ENCODE measurements at regions not wholly inside any gene's neighbourhood (a gene's known extent, or its start where the extent isn't known, plus 50 kb on each side); places are given as distances from the start of the nearest gene placed in this dataset.

DNA sequence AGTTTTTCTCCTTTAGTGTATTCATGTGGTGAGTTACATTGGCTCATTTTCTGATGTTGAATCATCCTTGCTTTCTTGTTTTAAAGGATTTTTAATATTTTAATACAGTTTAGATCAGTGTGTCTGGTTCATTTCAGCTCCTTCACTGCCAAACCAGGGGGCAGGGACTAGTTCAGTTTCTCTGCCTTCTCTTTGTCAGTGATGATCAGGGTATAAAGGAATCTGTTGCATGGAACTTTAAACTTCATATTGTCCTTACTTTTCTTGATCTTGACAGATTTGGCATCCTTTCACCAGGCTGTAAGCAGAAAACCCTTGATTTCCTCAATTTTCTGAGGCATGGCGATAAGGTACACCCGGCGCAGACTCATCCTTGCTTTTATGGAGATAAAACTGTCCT lies 149.4 kb downstream of the KDR start:
- H3T11ph ChIP-seq (ENCODE audit: low read length) = no peak overlapping the region
- H3K4me3 Mint-ChIP-seq = no peak overlapping the region
- no peak overlapping the region for H2BK120ac ChIP-seq (ENCODE audit: low read depth, low read length, poor library complexity, severe bottlenecking)
- no peak overlapping the region for H3K14ac ChIP-seq (ENCODE audit: insufficient read depth, low read length)
- peaks cover 3% of the 10 kb centered on the region; the same call in 1 of the 2 replicates for H3K4me1 ChIP-seq (ENCODE audit: insufficient read depth, low read length)
- no peak overlapping the region for H3K4ac ChIP-seq (ENCODE audit: low read depth, low read length)
- no peak overlapping the region for H2BK20ac ChIP-seq (ENCODE audit: low read depth, low read length, poor library complexity, severe bottlenecking)
- no peak overlapping the region for H2AFZ ChIP-seq (ENCODE audit: low read length)
- no CpG with 5 or more reads among the region's 3 CpGs for WGBS (ENCODE audit: extremely low coverage, insufficient read length, low lambda C conversion rate)
- no peaks in the 10 kb centered on the region for H3K79me2 ChIP-seq (ENCODE audit: insufficient read depth, low read length)
- H2BK15ac ChIP-seq (ENCODE audit: low read depth, low read length) = no peak overlapping the region
- H2BK5ac ChIP-seq (ENCODE audit: insufficient read length, low read length) = no peak overlapping the region
- no peak for DNase-seq
- peaks cover 8 to 12% of the 10 kb centered on the region in 2 experiments for H3K4me1 Mint-ChIP-seq
- no peak overlapping the region for H3K56ac ChIP-seq (ENCODE audit: insufficient read length, low read depth, low read length)
- H3K79me1 ChIP-seq (ENCODE audit: insufficient read depth, low read depth, low read length, poor library complexity, severe bottlenecking) = no peaks in the 10 kb centered on the region
- no peaks in the 10 kb centered on the region for H3K9me3 ChIP-seq (ENCODE audit: control insufficient read depth, low read depth, low read length)
- H3K18ac ChIP-seq (ENCODE audit: insufficient read length, low read depth, low read length) = no peak overlapping the region
- TF ChIP-seq, protein P1, sequence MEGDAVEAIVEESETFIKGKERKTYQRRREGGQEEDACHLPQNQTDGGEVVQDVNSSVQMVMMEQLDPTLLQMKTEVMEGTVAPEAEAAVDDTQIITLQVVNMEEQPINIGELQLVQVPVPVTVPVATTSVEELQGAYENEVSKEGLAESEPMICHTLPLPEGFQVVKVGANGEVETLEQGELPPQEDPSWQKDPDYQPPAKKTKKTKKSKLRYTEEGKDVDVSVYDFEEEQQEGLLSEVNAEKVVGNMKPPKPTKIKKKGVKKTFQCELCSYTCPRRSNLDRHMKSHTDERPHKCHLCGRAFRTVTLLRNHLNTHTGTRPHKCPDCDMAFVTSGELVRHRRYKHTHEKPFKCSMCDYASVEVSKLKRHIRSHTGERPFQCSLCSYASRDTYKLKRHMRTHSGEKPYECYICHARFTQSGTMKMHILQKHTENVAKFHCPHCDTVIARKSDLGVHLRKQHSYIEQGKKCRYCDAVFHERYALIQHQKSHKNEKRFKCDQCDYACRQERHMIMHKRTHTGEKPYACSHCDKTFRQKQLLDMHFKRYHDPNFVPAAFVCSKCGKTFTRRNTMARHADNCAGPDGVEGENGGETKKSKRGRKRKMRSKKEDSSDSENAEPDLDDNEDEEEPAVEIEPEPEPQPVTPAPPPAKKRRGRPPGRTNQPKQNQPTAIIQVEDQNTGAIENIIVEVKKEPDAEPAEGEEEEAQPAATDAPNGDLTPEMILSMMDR (conservative IDR thresholded peaks at IDR 0.05) = no peak
- H3K27ac Mint-ChIP-seq = no peak overlapping the region
- no peak overlapping the region for H2AK5ac ChIP-seq (ENCODE audit: insufficient read length, low read length)
- H3K27me3 ChIP-seq (ENCODE audit: insufficient read depth, low read length) = no peaks in the 10 kb centered on the region
- H3K4me2 ChIP-seq (ENCODE audit: insufficient read depth, insufficient read length, low read length) = no peak overlapping the region
- no peak overlapping the region for H4K8ac ChIP-seq (replicated peaks; ENCODE audit: insufficient read length, low read depth, low read length)
- no peaks in the 10 kb centered on the region; the same call in 1 of the 2 replicates for H3K27me3 Mint-ChIP-seq (ENCODE audit: low read depth)
- H3K23ac ChIP-seq (ENCODE audit: insufficient read length, low read depth, low read length) = no peak overlapping the region
- no peak overlapping the region for H4K5ac ChIP-seq (ENCODE audit: insufficient read length, low read depth, low read length)
- no peaks in the 10 kb centered on the region; a peak in 2 of 5 replicates for H3K9me3 Mint-ChIP-seq
- no peak overlapping the region for H3K27ac ChIP-seq (ENCODE audit: insufficient read length, low read depth, low read length)
- H3K9ac ChIP-seq (ENCODE audit: extremely low read depth, insufficient read length, low read length) = no peak overlapping the region
- no peaks in the 10 kb centered on the region for H3K36me3 Mint-ChIP-seq (ENCODE audit: insufficient read depth in 1 of 3, low read depth in 3 of 3)
- no peaks in the 10 kb centered on the region for H4K20me1 ChIP-seq (ENCODE audit: control insufficient read depth, insufficient read depth, insufficient read length)
- no peaks in the 10 kb centered on the region for H3K23me2 ChIP-seq (ENCODE audit: insufficient read length, low read depth, low read length, poor library complexity, severe bottlenecking)
- H2BK12ac ChIP-seq (ENCODE audit: insufficient read length, low read depth, low read length) = no peak overlapping the region
- H4K91ac ChIP-seq (ENCODE audit: insufficient read length, low read depth, low read length) = no peak overlapping the region
